Right lobe of liver (tissue), 6 donors: ENCODE measurements at regions not wholly inside any gene's neighbourhood (a gene's known extent, or its start where the extent isn't known, plus 50 kb on each side); places are given as distances from the start of the nearest gene placed in this dataset.

ENCODE experiments used
- ATAC-seq, 4 donors: fragments of 200-7000 bp; cut with Tn5 transposase; one replicate each; pipeline ENCODE4 v1.9.1; 2020; ENCODE audit warnings: mild to moderate bottlenecking in 4 of 4, moderate library complexity in 4 of 4
- DNase-seq, 3 donors: peaks; one replicate each; pipeline ENCODE4 v3.0.0-alpha.2; 2020
- H3K27ac ChIP-seq, 3 donors: fragments of 200-600 bp; one replicate each; pipeline ENCODE4 v1.8.0; 2022
- H3K27me3 ChIP-seq, 2 donors: fragments of 200-600 bp; one replicate each; pipeline ENCODE4 v1.8.0; 2022
- H3K36me3 ChIP-seq, 4 donors: fragments of 200-600 bp; sonication (generic) in 1 of 4; one replicate each; pipeline versions ENCODE4 v1.5.1 to v1.8.0; 2017 to 2022; ENCODE audit warnings: control low read depth in 1 of 4
- H3K4me1 ChIP-seq, 4 donors: fragments of 200-600 bp; sonication (generic) in 1 of 4; one replicate each; pipeline versions ENCODE4 v1.5.1 to v1.8.0; 2017 to 2022; ENCODE audit warnings: control low read depth in 1 of 4
- H3K4me3 ChIP-seq, 3 donors: fragments of 200-600 bp; one replicate each; pipeline ENCODE4 v1.8.0; 2022
- H3K9me3 ChIP-seq, 4 donors: fragments of 200-600 bp; sonication (generic) in 1 of 4; one replicate each; pipeline versions ENCODE4 v1.5.1 to v1.8.0; 2017 to 2022; ENCODE audit warnings: control low read depth in 1 of 4
- CTCF ChIP-seq, 4 donors: fragments of 200-600 bp in 3 of 4; fragments of 450-650 bp in 1 of 4; IDR thresholded peaks; one replicate each; pipeline versions ENCODE4 v1.5.1 to v1.8.0; 2016 to 2022; ENCODE audit warnings: antibody characterized with exemption in 4 of 4, mild to moderate bottlenecking in 2 of 4
- POLR2A ChIP-seq: fragments of 450-650 bp; IDR thresholded peaks from one replicate; pipeline ENCODE4 v1.6.1; 2017; ENCODE audit warnings: antibody characterized with exemption, mild to moderate bottlenecking
- WGBS: methylation state at CpG from one replicate; pipeline ENCODE4 v1.1.6; 2018; ENCODE audit warnings: low coverage, low lambda C conversion rate; ENCODE audit not compliant: insufficient coverage; ENCODE audit errors: missing lambda C conversion rate; 5-methylcytosine and 5-hydroxymethylcytosine counted together
- intact Hi-C, 2 donors: fragments of 100-400 bp; cut with DNase I; formaldehyde crosslinking; loops; one replicate each; pipeline versions ENCODE4 v1.11.2 to v1.14.1; 2022
- donor health status: DM: no; HTN: yes; CAD: no.
- donor health status: DM: no; HTN: no; CAD: no.
- donor health status: DM: no; HTN: no; CAD: no.
- donor health status: DM: no; HTN: yes; CAD: no.
- donor health status: DM: no; HTN: yes; CAD: no.

GRCh38 chr4:93888308-93888707 is 59.8 kb downstream of the ATOH1 start:
- no peaks in the 10 kb centered on the region for H3K4me1 ChIP-seq
- intact Hi-C loops: no loop called here
- H3K36me3 ChIP-seq: no peaks in the 10 kb centered on the region
- H3K27ac ChIP-seq: no peak overlapping the region
- no peak for DNase-seq
- no peak overlapping the region for H3K4me3 ChIP-seq
- no peak for ATAC-seq
- H3K9me3 ChIP-seq: no peaks in the 10 kb centered on the region
- no peaks in the 10 kb centered on the region for H3K27me3 ChIP-seq
- TF ChIP-seq CTCF (IDR thresholded peaks at IDR 0.05) (no peak), POLR2A (no peak)

- no peak for ATAC-seq
- intact Hi-C loops: no loop called here
Measured at GRCh38 chr4:93888768-93889167, 60.2 kb downstream of the ATOH1 start.

DNA sequence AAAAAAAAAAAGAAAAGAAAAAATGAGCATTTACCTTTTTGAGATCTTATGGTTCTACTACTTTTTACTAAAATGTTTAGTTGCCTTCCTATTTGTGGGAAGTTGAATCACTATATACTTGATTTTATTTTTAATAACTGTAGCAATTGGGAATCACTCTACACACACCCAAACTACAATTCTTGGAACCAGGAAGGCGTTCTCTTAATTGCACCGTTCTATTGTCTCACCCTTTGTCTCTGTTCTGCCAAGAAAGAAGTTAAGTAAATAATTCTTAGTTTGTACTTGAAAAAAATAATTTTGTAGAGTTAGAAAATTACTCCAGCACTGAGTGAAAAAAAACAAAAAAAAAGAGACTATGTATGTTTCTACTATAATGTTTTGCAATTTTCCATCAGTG is 62.7 kb downstream of the ATOH1 start:
- Histone ChIP-seq H3K4me3 (no peak overlapping the region), H3K9me3 (no peaks in the 10 kb centered on the region), H3K36me3 (no peaks in the 10 kb centered on the region), H3K27me3 (no peaks in the 10 kb centered on the region), H3K27ac (no peak overlapping the region), H3K4me1 (no peaks in the 10 kb centered on the region)
- DNase-seq (no peak), ATAC-seq (no peak)
- TF ChIP-seq POLR2A: no peak
- TF ChIP-seq CTCF (IDR thresholded peaks at IDR 0.05): no peak
- WGBS: 50% methylated on average over 2 of the region's 2 CpGs
- intact Hi-C loops: no loop called here

More at GRCh38 chr4:93888768-93889167, 60.2 kb downstream of the ATOH1 start:
- TF ChIP-seq CTCF (IDR thresholded peaks at IDR 0.05): no peak
- TF ChIP-seq POLR2A: no peak
- no peaks in the 10 kb centered on the region for H3K27me3 ChIP-seq
- H3K36me3 ChIP-seq: no peaks in the 10 kb centered on the region
- H3K4me3 ChIP-seq: no peak overlapping the region
- no peak overlapping the region for H3K27ac ChIP-seq
- no peak for DNase-seq
- no peaks in the 10 kb centered on the region for H3K4me1 ChIP-seq
- H3K9me3 ChIP-seq: no peaks in the 10 kb centered on the region

DNA sequence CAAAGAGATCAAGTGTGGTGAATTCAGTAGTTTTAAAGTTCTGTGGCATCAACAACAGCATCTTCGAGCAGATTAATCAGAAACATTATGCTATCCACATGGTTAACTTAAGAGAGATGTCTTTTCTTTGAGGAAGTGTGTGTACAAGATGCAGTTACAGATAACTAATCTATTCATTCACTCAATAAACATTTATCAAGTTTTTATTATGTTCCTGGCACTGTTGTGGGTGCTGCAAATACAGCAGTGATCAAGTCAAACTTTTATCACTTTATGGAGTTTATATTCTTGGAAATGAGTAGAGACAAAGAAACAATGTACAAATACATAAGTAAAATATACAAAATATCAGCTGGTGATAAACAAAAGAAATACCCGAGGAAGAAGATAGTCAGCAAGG is 66.4 kb downstream of the ATOH1 start:
- WGBS: 17% methylated on average over 2 of the region's 2 CpGs
- ATAC-seq: no peak
- no peaks in the 10 kb centered on the region for H3K4me1 ChIP-seq
- no peaks in the 10 kb centered on the region for H3K27me3 ChIP-seq
- H3K27ac ChIP-seq: no peak overlapping the region
- H3K4me3 ChIP-seq: no peak overlapping the region
- no peaks in the 10 kb centered on the region for H3K9me3 ChIP-seq
- intact Hi-C loops: no loop called here
- TF ChIP-seq POLR2A (no peak), CTCF (IDR thresholded peaks at IDR 0.05) (no peak)
- no peak for DNase-seq
- H3K36me3 ChIP-seq: no peaks in the 10 kb centered on the region

DNA sequence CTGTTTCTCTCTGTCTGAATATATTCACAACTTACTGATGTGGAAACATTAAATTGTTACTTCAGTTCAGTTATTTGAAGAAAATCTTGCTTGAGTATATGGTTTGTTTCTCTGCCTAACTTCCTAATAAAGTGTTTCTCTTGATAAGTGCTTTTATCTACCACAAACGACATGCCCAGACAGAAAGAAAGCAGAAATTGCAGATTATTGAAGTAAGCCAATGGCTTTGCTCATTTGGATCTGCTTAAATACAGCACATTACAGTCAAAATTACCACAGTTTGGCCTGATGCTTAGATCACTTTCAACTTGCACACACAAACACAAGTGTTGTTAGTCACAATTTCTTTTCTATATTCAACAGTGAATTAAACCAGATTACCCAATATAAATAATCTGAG is 68.0 kb downstream of the ATOH1 start:
- no peak for TF ChIP-seq CTCF (IDR thresholded peaks at IDR 0.05)
- TF ChIP-seq POLR2A: no peak
- intact Hi-C loops: no loop called here

More for the DNA sequence above, 68.0 kb downstream of the ATOH1 start:
- Histone ChIP-seq H3K9me3 (no peaks in the 10 kb centered on the region), H3K4me1 (no peaks in the 10 kb centered on the region), H3K27ac (no peak overlapping the region), H3K4me3 (no peak overlapping the region), H3K27me3 (no peaks in the 10 kb centered on the region), H3K36me3 (no peaks in the 10 kb centered on the region)
- ATAC-seq (no peak), DNase-seq (no peak)
- WGBS: 9% methylated on average over 1 of the region's 1 CpG
